Adrenal gland (tissue), 9 donors: ENCODE measurements at regions not wholly inside any gene's neighbourhood (a gene's known extent, or its start where the extent isn't known, plus 50 kb on each side); places are given as distances from the start of the nearest gene placed in this dataset.

Experiments used
- DNase-seq, 7 donors: peaks; one replicate each; pipeline ENCODE4 v3.0.0-alpha.2; 2019 to 2020
- H3K27ac ChIP-seq, 5 donors: fragments of 200-600 bp; sonication (generic) in 4 of 5; 1 replicate in 3 of 5; 2 replicates in 2 of 5; pipeline versions ENCODE4 v1.5.1 to v1.8.0; 2016 to 2020; ENCODE audit warnings: mild to moderate bottlenecking in 1 of 5
- H3K27me3 ChIP-seq: fragments of 200-600 bp; 2 replicates; pipeline ENCODE4 v1.8.0; 2021
- H3K36me3 ChIP-seq, 2 donors: fragments of 200-600 bp; replicated peaks in 1 of 2; 1 replicate in 1 of 2; 2 replicates in 1 of 2; pipeline versions ENCODE4 v1.5.1 to v1.8.0; 2018 to 2022
- H3K4me1 ChIP-seq, 2 donors: fragments of 200-600 bp; replicated peaks in 1 of 2; 1 replicate in 1 of 2; 2 replicates in 1 of 2; pipeline versions ENCODE4 v1.5.1 to v1.8.0; 2018 to 2021
- H3K4me3 ChIP-seq, 4 donors: fragments of 200-600 bp; sonication (generic) in 3 of 4; one replicate each; pipeline ENCODE4 v1.5.1; 2016 to 2018
- H3K9me3 ChIP-seq, 3 donors: fragments of 200-600 bp; sonication (generic) in 1 of 3; replicated peaks in 1 of 3; 1 replicate in 2 of 3; 2 replicates in 1 of 3; pipeline versions ENCODE4 v1.5.1 to v1.8.0; 2016 to 2021
- CTCF ChIP-seq, 6 experiments: fragments of 450-650 bp in 4 of 6; fragments of 200-600 bp in 2 of 6; sonication (generic) in 1 of 6; IDR thresholded peaks; 1 replicate in 5 of 6; 2 replicates in 1 of 6; pipeline versions ENCODE4 v1.5.1 to v1.8.0; 2016 to 2021; ENCODE audit warnings: antibody characterized with exemption in 6 of 6, mild to moderate bottlenecking in 2 of 6, moderate library complexity in 1 of 6
- POLR2A ChIP-seq, 2 donors: fragments of 450-650 bp; IDR thresholded peaks; one replicate each; pipeline ENCODE4 v1.6.1; 2017; ENCODE audit warnings: antibody characterized with exemption in 2 of 2, mild to moderate bottlenecking in 2 of 2, moderate library complexity in 1 of 2
- WGBS, 4 donors: extraction: QIAGEN DNeasy Blood & Tissue Kit in 2 of 4; methylation state at CpG; one replicate each; pipeline versions ENCODE4 v1.1.5 to v1.1.7; 2013 to 2017; 5-methylcytosine and 5-hydroxymethylcytosine counted together
- intact Hi-C, 2 donors: fragments of 100-400 bp; cut with DNase I; formaldehyde crosslinking; loops; one replicate each; pipeline versions ENCODE4 v1.14.1 to v1.15.0; 2022 to 2023
- donor health status: healthy with polysubstance abuse.
- donor health status: Bipolar disorder and iron deficiency.
- donor health status: DM: yes; HTN: yes; CAD: no.
- donor health status: DM: no; HTN: no; CAD: no.
- donor health status: DM: no; HTN: no; CAD: no.

GRCh38 chr4:180407275-180407885 lies 1835.8 kb upstream of the TENM3 start:
- WGBS, 4 donors: 73 to 87% (median 79%) methylated on average over 4 of the region's 4 CpGs
- H3K27me3 ChIP-seq: no peaks in the 10 kb centered on the region
- TF ChIP-seq CTCF (IDR thresholded peaks at IDR 0.05) (no peak), POLR2A (IDR thresholded peaks at IDR 0.05) (no peak)
- no peaks in the 10 kb centered on the region for H3K9me3 ChIP-seq
- H3K36me3 ChIP-seq: no peaks in the 10 kb centered on the region
- no peak for DNase-seq
- intact Hi-C loops: no loop called here
- H3K27ac ChIP-seq: no peak overlapping the region
- H3K4me3 ChIP-seq: no peak overlapping the region
- no peaks in the 10 kb centered on the region for H3K4me1 ChIP-seq

GRCh38 chr4:180418819-180419531 lies 1824.2 kb upstream of the TENM3 start:
- TF ChIP-seq CTCF (IDR thresholded peaks at IDR 0.05) (no peak), POLR2A (IDR thresholded peaks at IDR 0.05) (no peak)
- no peaks in the 10 kb centered on the region for H3K27me3 ChIP-seq
- no peak for DNase-seq
- no peak overlapping the region for H3K4me3 ChIP-seq
- H3K27ac ChIP-seq: no peak overlapping the region
- no peaks in the 10 kb centered on the region for H3K36me3 ChIP-seq
- no peaks in the 10 kb centered on the region for H3K9me3 ChIP-seq
- intact Hi-C loops: no loop called here
- WGBS, 4 donors: 57 to 72% (median 68%) methylated on average over 6 of the region's 6 CpGs
- H3K4me1 ChIP-seq: no peaks in the 10 kb centered on the region

DNA sequence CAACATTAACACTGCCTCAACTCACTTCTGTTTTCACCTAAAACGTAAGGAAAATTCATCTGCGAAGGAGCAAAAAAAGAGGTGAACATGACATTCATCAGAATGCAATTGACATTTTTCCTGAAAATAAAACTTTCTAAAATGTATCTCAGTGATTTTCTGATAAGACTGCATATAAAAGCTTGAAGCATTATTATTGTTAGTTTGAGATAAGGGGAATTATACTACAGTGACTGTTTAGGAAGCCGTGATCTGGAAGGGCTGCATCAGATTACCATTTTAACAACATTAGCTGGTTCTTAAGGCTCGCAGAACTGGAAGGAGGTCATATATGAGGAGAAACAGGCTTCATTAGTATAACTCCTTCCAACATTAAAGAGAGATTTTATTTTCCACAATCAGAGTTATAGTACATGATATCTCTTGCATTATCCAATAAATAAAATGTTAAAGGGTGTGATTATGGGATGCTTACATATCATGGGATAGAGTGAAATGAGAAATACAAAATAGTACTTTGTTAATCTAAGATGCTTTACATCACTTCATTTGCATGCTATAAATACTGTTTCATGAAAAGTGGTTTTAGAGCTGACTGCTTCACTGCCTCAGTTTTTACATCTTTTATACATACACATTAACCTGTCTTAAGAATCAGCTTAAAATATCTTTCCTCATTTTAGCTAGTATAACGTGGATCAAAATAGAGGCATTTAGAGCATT lies 1820.1 kb upstream of the TENM3 start:
- 70 to 84% (median 77%) methylated on average over 5 of the region's 5 CpGs for WGBS, 4 donors
- Histone ChIP-seq H3K9me3 (peaks cover 0 to 5% (median 0%) of the 10 kb centered on the region in 3 donors), H3K4me1 (no peaks in the 10 kb centered on the region), H3K36me3 (no peaks in the 10 kb centered on the region), H3K27me3 (no peaks in the 10 kb centered on the region), H3K4me3 (no peak overlapping the region), H3K27ac (no peak overlapping the region)
- intact Hi-C loops: no loop called here
- DNase-seq: no peak
- TF ChIP-seq CTCF (IDR thresholded peaks at IDR 0.05) (no peak), POLR2A (IDR thresholded peaks at IDR 0.05) (no peak)

- TF ChIP-seq CTCF (IDR thresholded peaks at IDR 0.05) (no peak), POLR2A (IDR thresholded peaks at IDR 0.05) (no peak)
- no peak for DNase-seq
- H3K27ac ChIP-seq: no peak overlapping the region
- WGBS, 4 donors: 89 to 93% (median 91%) methylated on average over 4 of the region's 4 CpGs
- peaks cover 0 to 5% (median 0%) of the 10 kb centered on the region in 3 donors for H3K9me3 ChIP-seq
- intact Hi-C loops: no loop called here
- no peaks in the 10 kb centered on the region for H3K27me3 ChIP-seq
- no peaks in the 10 kb centered on the region for H3K4me1 ChIP-seq
- H3K36me3 ChIP-seq: no peaks in the 10 kb centered on the region
- H3K4me3 ChIP-seq: no peak overlapping the region
These were observed 1819.5 kb upstream of the TENM3 start for GRCh38 chr4:180423712-180424057.
